Endothelial cell of umbilical vein (primary cell): ENCODE measurements at regions not wholly inside any gene's neighbourhood (a gene's known extent, or its start where the extent isn't known, plus 50 kb on each side); places are given as distances from the start of the nearest gene placed in this dataset.

Source experiments
- CTCF ChIP-seq, 2 donors: IDR thresholded peaks; 1 replicate in 1 of 2; 2 replicates in 1 of 2; pipeline ENCODE4 v1.5.1; 2011; ENCODE audit warnings: low read length in 2 of 2, mild to moderate bottlenecking in 2 of 2, moderate library complexity in 2 of 2, control low read depth in 1 of 2, inconsistent platforms in 1 of 2, low read depth in 1 of 2; ENCODE audit not compliant: insufficient read depth in 1 of 2; ENCODE audit errors: extremely low read depth in 1 of 2
- EZH2 ChIP-seq: IDR thresholded peaks from 2 replicates; pipeline ENCODE4 v1.6.1; 2012; ENCODE audit warnings: borderline replicate concordance, low read depth, mild to moderate bottlenecking, moderate library complexity, low read length, inconsistent platforms; ENCODE audit not compliant: severe bottlenecking
- FOS ChIP-seq: IDR thresholded peaks from 2 replicates; pipeline ENCODE4 v1.6.1; 2011; ENCODE audit warnings: mild to moderate bottlenecking, low read length, moderate library complexity, borderline replicate concordance; ENCODE audit not compliant: insufficient read depth
- GATA2 ChIP-seq: IDR thresholded peaks from 2 replicates; pipeline ENCODE4 v1.7.0; 2011; ENCODE audit warnings: low read depth, mild to moderate bottlenecking, moderate library complexity, mixed read lengths, low read length; ENCODE audit not compliant: insufficient read length, insufficient read depth
- JUN ChIP-seq: IDR thresholded peaks from 2 replicates; pipeline ENCODE4 v1.6.1; 2011; ENCODE audit warnings: borderline replicate concordance, low read depth; ENCODE audit not compliant: insufficient read length, insufficient read depth
- MAX ChIP-seq: IDR thresholded peaks from 2 replicates; pipeline ENCODE4 v1.6.1; 2011; ENCODE audit not compliant: insufficient read depth, insufficient read length
- MYC ChIP-seq: IDR thresholded peaks from one replicate; pipeline ENCODE4 v1.6.1; 2011; ENCODE audit warnings: mild to moderate bottlenecking, low read depth, low read length
- POLR2A ChIP-seq: IDR thresholded peaks from 2 replicates; pipeline ENCODE4 v1.6.1; 2012; ENCODE audit warnings: low read depth, mild to moderate bottlenecking, control low read depth, low read length
- POLR2AphosphoS5 ChIP-seq: IDR thresholded peaks from 2 replicates; pipeline ENCODE4 v1.6.1; 2012; ENCODE audit warnings: low read depth, mild to moderate bottlenecking, control low read depth, low read length, moderate library complexity; ENCODE audit not compliant: insufficient read depth

- no peak for TF ChIP-seq CTCF (IDR thresholded peaks at IDR 0.05; ENCODE audit: extremely low read depth in 1 of 2, insufficient read depth in 1 of 2, low read depth in 1 of 2, low read length in 2 of 2)
- TF ChIP-seq MAX, result no peak
- no peak for TF ChIP-seq POLR2AphosphoS5
- no peak for TF ChIP-seq POLR2A
- TF ChIP-seq EZH2, result no peak
- no peak for TF ChIP-seq JUN
- no peak for TF ChIP-seq MYC
- no peak for TF ChIP-seq GATA2
- TF ChIP-seq FOS, result no peak
Measured at GRCh38 chr3:168416446-168416845, 320.7 kb upstream of the GOLIM4 start.
